ENCODE measurements at regions not wholly inside any gene's neighbourhood (a gene's known extent, or its start where the extent isn't known, plus 50 kb on each side); places are given as distances from the start of the nearest gene placed in this dataset.

GRCh38 chr3:127407026-127407939 is 119.4 kb upstream of the PRR20G start:
- H3K27me3 Mint-ChIP-seq (ENCODE audit: insufficient read depth), result peaks cover 3% of the 10 kb centered on the region
- Histone ChIP-seq H3K9ac (ENCODE audit: extremely low read depth, low read length, poor library complexity, severe bottlenecking) (no peak overlapping the region), H3K27ac (ENCODE audit: low read depth, low read length) (no peak overlapping the region), H3K4me1 (ENCODE audit: control insufficient read depth, insufficient read depth, low read length) (peaks cover 6% of the 10 kb centered on the region), H3K27me3 (ENCODE audit: control insufficient read depth, insufficient read depth, low read length, poor library complexity, severe bottlenecking) (no peaks in the 10 kb centered on the region), H3K36me3 (ENCODE audit: control insufficient read depth, insufficient read depth, low read length) (no peaks in the 10 kb centered on the region), H3K4me3 (ENCODE audit: low read length) (no peak overlapping the region), H3K9me3 (ENCODE audit: control insufficient read depth, low read length) (no peaks in the 10 kb centered on the region)
- no peaks in the 10 kb centered on the region for H3K9me3 Mint-ChIP-seq
- peak; percentile 33 for DNase-seq
- H3K4me1 Mint-ChIP-seq, result peaks cover 30% of the 10 kb centered on the region
- TF ChIP-seq CTCF (conservative IDR thresholded peaks at IDR 0.05), result no peak
- 86 to 92% methylated on average over 5 to 13 of the region's 13 CpGs for WGBS, 2 experiments (ENCODE audit: insufficient coverage in 1 of 2, insufficient read length in 1 of 2)
- H3K27ac Mint-ChIP-seq, result no peak overlapping the region
- H3K36me3 Mint-ChIP-seq (ENCODE audit: low read depth), result no peaks in the 10 kb centered on the region
- H3K4me3 Mint-ChIP-seq, result no peak overlapping the region

GRCh38 chr3:127406309-127407025 is 118.6 kb upstream of the PRR20G start:
- TF ChIP-seq CTCF (conservative IDR thresholded peaks at IDR 0.05), result peak; percentile 63
- Histone ChIP-seq H3K27ac (ENCODE audit: low read depth, low read length) (no peak overlapping the region), H3K4me1 (ENCODE audit: control insufficient read depth, insufficient read depth, low read length) (peaks cover 6% of the 10 kb centered on the region), H3K9ac (ENCODE audit: extremely low read depth, low read length, poor library complexity, severe bottlenecking) (no peak overlapping the region), H3K27me3 (ENCODE audit: control insufficient read depth, insufficient read depth, low read length, poor library complexity, severe bottlenecking) (no peaks in the 10 kb centered on the region), H3K36me3 (ENCODE audit: control insufficient read depth, insufficient read depth, low read length) (no peaks in the 10 kb centered on the region), H3K9me3 (ENCODE audit: control insufficient read depth, low read length) (no peaks in the 10 kb centered on the region), H3K4me3 (ENCODE audit: low read length) (no peak overlapping the region)
- H3K27ac Mint-ChIP-seq, result peak overlapping the region; percentile 81
- DNase-seq, result peak; percentile 78
- 87% methylated on average over 11 to 14 of the region's 14 CpGs for WGBS, 2 experiments (ENCODE audit: insufficient coverage in 1 of 2, insufficient read length in 1 of 2)
- no peaks in the 10 kb centered on the region for H3K9me3 Mint-ChIP-seq
- H3K4me1 Mint-ChIP-seq, result peaks cover 28% of the 10 kb centered on the region
- H3K27me3 Mint-ChIP-seq (ENCODE audit: insufficient read depth), result peaks cover 4% of the 10 kb centered on the region
- no peaks in the 10 kb centered on the region for H3K36me3 Mint-ChIP-seq (ENCODE audit: low read depth)
- H3K4me3 Mint-ChIP-seq, result no peak overlapping the region

GRCh38 chr3:127405791-127406190 is 117.9 kb upstream of the PRR20G start:
- Mint-ChIP-seq H3K27ac (no peak overlapping the region), H3K27me3 (ENCODE audit: insufficient read depth) (peaks cover 4% of the 10 kb centered on the region), H3K4me3 (no peak overlapping the region), H3K4me1 (peaks cover 23% of the 10 kb centered on the region), H3K9me3 (no peaks in the 10 kb centered on the region), H3K36me3 (ENCODE audit: low read depth) (no peaks in the 10 kb centered on the region)
- H3K4me3 ChIP-seq (ENCODE audit: low read length), result no peak overlapping the region
- DNase-seq, result peak; percentile 31
- no peak overlapping the region for H3K9ac ChIP-seq (ENCODE audit: extremely low read depth, low read length, poor library complexity, severe bottlenecking)
- peaks cover 3% of the 10 kb centered on the region for H3K4me1 ChIP-seq (ENCODE audit: control insufficient read depth, insufficient read depth, low read length)
- no peak for TF ChIP-seq CTCF (conservative IDR thresholded peaks at IDR 0.05)
- H3K36me3 ChIP-seq (ENCODE audit: control insufficient read depth, insufficient read depth, low read length), result no peaks in the 10 kb centered on the region
- no peaks in the 10 kb centered on the region for H3K27me3 ChIP-seq (ENCODE audit: control insufficient read depth, insufficient read depth, low read length, poor library complexity, severe bottlenecking)
- 94% methylated on average over 7 to 10 of the region's 10 CpGs for WGBS, 2 experiments (ENCODE audit: insufficient coverage in 1 of 2, insufficient read length in 1 of 2)
- no peak overlapping the region for H3K27ac ChIP-seq (ENCODE audit: low read depth, low read length)
- no peaks in the 10 kb centered on the region for H3K9me3 ChIP-seq (ENCODE audit: control insufficient read depth, low read length)
